K562 (cell line): ENCODE measurements at regions not wholly inside any gene's neighbourhood (a gene's known extent, or its start where the extent isn't known, plus 50 kb on each side); places are given as distances from the start of the nearest gene placed in this dataset.

Experiments
- ATAC-seq: fragments of 200-7000 bp; cut with Tn5 transposase; 3 replicates; pipeline ENCODE4 v1.9.1; 2020; ENCODE audit warnings: moderate library complexity
- BruUV-seq: library from RNA; stranded (reverse); fragments of 400-500 nt; replicated peaks from 2 replicates; lab custom pipeline; 2021; lab: Mats Ljungman, UMichigan
- CTCF ChIA-PET: fragments of 300-600 bp; formaldehyde crosslinking; extraction: SDS; loops from one replicate; lab custom pipeline; 2021; ENCODE audit warnings: low intra/inter-chr PET ratio; lab: Yijun Ruan, JAX
- POLR2A ChIA-PET: fragments of 300-600, 350-650 bp; sonication (Branson Sonifier 250); formaldehyde crosslinking; extraction: SDS; loops from one replicate; lab custom pipeline; 2021; ENCODE audit warnings: antibody characterized with exemption, inconsistent platforms; lab: Yijun Ruan, JAX
- DNase-seq, 4 experiments: peaks; one replicate each; pipeline versions ENCODE4 v3.0.0 to v3.0.0-alpha.2; 2011 to 2018; ENCODE audit warnings: low spot score in 3 of 4, mixed read lengths in 3 of 4; ENCODE audit errors: extremely low read depth in 1 of 4
- FAIRE-seq: peaks from 2 replicates; lab custom pipeline; 2011; peaks lifted over from hg19 to GRCh38; lab: Jason Lieb, UNC
- H2AFZ ChIP-seq: 2 replicates; pipeline ENCODE4 v1.6.0; 2011; ENCODE audit warnings: low read depth, low read length, control low read depth, inconsistent platforms
- H3K27ac ChIP-seq: fragments of 200-600 bp; 3 replicates; pipeline ENCODE4 v1.8.0; 2011; ENCODE audit warnings: low read depth, mild to moderate bottlenecking, control low read depth, inconsistent platforms, low read length, moderate library complexity, mixed read lengths; ENCODE audit errors: extremely low read depth
- H3K27me3 ChIP-seq, 2 experiments: fragments of 300-600 bp in 1 of 2; 2 replicates in 1 of 2; 3 replicates in 1 of 2; pipeline versions ENCODE4 v1.6.0 to v1.8.0; 2011; ENCODE audit warnings: inconsistent platforms in 2 of 2, low read length in 2 of 2, mild to moderate bottlenecking in 1 of 2, mixed read lengths in 1 of 2, moderate library complexity in 1 of 2; ENCODE audit not compliant: control insufficient read depth in 2 of 2, insufficient read depth in 2 of 2
- H3K36me3 ChIP-seq: fragments of 300-600 bp; 3 replicates; pipeline ENCODE4 v1.8.0; 2011; ENCODE audit warnings: mild to moderate bottlenecking, low read length, inconsistent platforms; ENCODE audit not compliant: control insufficient read depth, insufficient read depth
- H3K4me1 ChIP-seq, 2 experiments: fragments of 200-600 bp in 1 of 2; replicated peaks in 1 of 2; 2 replicates in 1 of 2; 3 replicates in 1 of 2; pipeline versions ENCODE4 v1.5.1 to v1.8.0; 2011; ENCODE audit warnings: inconsistent platforms in 2 of 2, low read length in 2 of 2, mild to moderate bottlenecking in 1 of 2, mixed read lengths in 1 of 2, moderate library complexity in 1 of 2; ENCODE audit not compliant: control insufficient read depth in 2 of 2, insufficient read depth in 2 of 2
- H3K4me2 ChIP-seq: 2 replicates; pipeline ENCODE4 v1.6.1; 2011; ENCODE audit warnings: low read length, control low read depth, inconsistent platforms, mixed read lengths; ENCODE audit not compliant: insufficient read depth
- H3K4me3 ChIP-seq: fragments of 200-600 bp; sonication (generic), shearing (Covaris generic); 2 replicates; pipeline ENCODE4 v1.5.1; 2016; ENCODE audit warnings: control low read depth, inconsistent platforms
- H3K79me2 ChIP-seq: fragments of 200-600 bp; 3 replicates; pipeline ENCODE4 v1.8.0; 2011; ENCODE audit warnings: low read length, inconsistent platforms; ENCODE audit not compliant: control insufficient read depth, insufficient read depth
- H3K9ac ChIP-seq, 2 experiments: 2 replicates each; pipeline versions ENCODE4 v1.6.0 to v1.6.1; 2011; ENCODE audit warnings: low read depth in 2 of 2, low read length in 2 of 2, control low read depth in 1 of 2, inconsistent platforms in 1 of 2, mild to moderate bottlenecking in 1 of 2, mixed read lengths in 1 of 2; ENCODE audit not compliant: insufficient read depth in 1 of 2
- H3K9me1 ChIP-seq: one replicate; pipeline ENCODE4 v1.6.0; 2011; ENCODE audit warnings: inconsistent platforms, mild to moderate bottlenecking, low read length, moderate library complexity; ENCODE audit not compliant: control insufficient read depth, insufficient read depth
- H3K9me3 ChIP-seq: replicated peaks from 2 replicates; pipeline ENCODE4 v1.5.1; 2011; ENCODE audit warnings: low read depth, low read length, inconsistent platforms; ENCODE audit not compliant: control insufficient read depth, insufficient read depth
- H4K20me1 ChIP-seq: replicated peaks from 2 replicates; pipeline ENCODE4 v1.6.1; 2011; ENCODE audit warnings: low read length, inconsistent platforms, mixed read lengths; ENCODE audit not compliant: control insufficient read depth, insufficient read depth
- FOXP1 ChIP-seq: sonication (generic); formaldehyde crosslinking; IDR thresholded peaks from 2 replicates; pipeline ENCODE4 v1.8.0; 2022; ENCODE audit warnings: mild to moderate bottlenecking, missing genetic modification reagents
- HNRNPUL1 ChIP-seq: fragments of 200-400 bp; formaldehyde crosslinking; IDR thresholded peaks from 2 replicates; pipeline ENCODE4 v1.6.1; 2017; ENCODE audit warnings: low read length
- IFI16 ChIP-seq: fragments of 250-450 bp; sonication (Bioruptor Pico); IDR thresholded peaks from 2 replicates; pipeline ENCODE4 v2.1.2; 2022; ENCODE audit warnings: mild to moderate bottlenecking, inconsistent platforms
- KDM5B ChIP-seq: fragments of 200-600 bp; sonication (generic); IDR thresholded peaks from 2 replicates; pipeline ENCODE4 v1.6.1; 2012; ENCODE audit warnings: low read depth, mild to moderate bottlenecking, moderate library complexity, low read length, control low read depth, inconsistent platforms; ENCODE audit not compliant: insufficient replicate concordance
- MCM7 ChIP-seq, 2 experiments: fragments of 450-650 bp; IDR thresholded peaks; 2 replicates each; pipeline ENCODE4 v1.6.1; 2016 to 2018
- NFE2L1 ChIP-seq: fragments of 450-650 bp; IDR thresholded peaks from 2 replicates; pipeline ENCODE4 v1.6.1; 2016; ENCODE audit warnings: missing genetic modification characterization, low read depth, mild to moderate bottlenecking, missing compliant biosample characterization, moderate library complexity, borderline replicate concordance
- POLR2H ChIP-seq: IDR thresholded peaks from 2 replicates; pipeline ENCODE4 v1.6.1; 2016; ENCODE audit warnings: missing genetic modification characterization, low read depth, mild to moderate bottlenecking, control low read depth, missing compliant biosample characterization, moderate library complexity
- SAFB ChIP-seq: fragments of 200-400 bp; formaldehyde crosslinking; IDR thresholded peaks from 2 replicates; pipeline ENCODE4 v1.6.1; 2017; ENCODE audit warnings: low read depth, low read length, borderline replicate concordance
- STAG1 ChIP-seq: sonication (generic); formaldehyde crosslinking; IDR thresholded peaks from 2 replicates; pipeline ENCODE4 v1.5.0; 2020; ENCODE audit warnings: missing genetic modification reagents, borderline replicate concordance
- WGBS: fragments of 100-300 bp; shearing (Covaris generic); methylation state at CpG from one replicate; pipeline ENCODE4 v1.1.6; 2016; ENCODE audit warnings: low coverage, mixed read lengths; ENCODE audit not compliant: insufficient coverage; ENCODE audit errors: missing lambda C conversion rate; 5-methylcytosine and 5-hydroxymethylcytosine counted together
- in situ Hi-C: fragments of 300-500 bp; cut with MboI; formaldehyde crosslinking; loops from 4 replicates; pipeline ENCODE4 v1.15.0; 2018; ENCODE audit warnings: inconsistent platforms, mixed read lengths
- intact Hi-C: fragments of 100-400 bp; cut with micrococcal nuclease; formaldehyde crosslinking; loops from 2 replicates; pipeline ENCODE4 v1.14.2; 2022

DNA sequence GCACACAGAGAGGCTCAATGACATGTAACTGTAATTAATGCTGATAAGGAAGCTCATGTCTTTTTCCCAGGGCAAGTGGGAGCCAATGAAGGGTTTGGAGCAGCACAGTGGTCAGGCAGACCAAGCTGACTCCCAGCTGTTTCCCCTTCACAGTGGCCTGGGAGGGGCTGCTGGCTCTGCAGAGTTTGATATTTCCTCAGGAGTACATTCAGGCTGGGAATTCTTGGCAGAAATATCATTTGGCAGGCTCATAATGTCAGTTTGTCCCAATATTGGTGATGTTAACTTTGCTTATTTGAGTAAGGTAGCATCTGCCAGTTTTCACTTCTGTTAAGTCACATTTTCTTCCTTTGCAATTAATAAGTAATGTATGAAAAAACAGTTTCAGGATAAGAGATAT lies 247.0 kb downstream of the EMP1 start:
- ChIA-PET CTCF (no interaction called here), POLR2A (no interaction called here)
- Histone ChIP-seq H3K9me1 (no peaks in the 10 kb centered on the region), H3K79me2 (no peaks in the 10 kb centered on the region), H3K9me3 (no peaks in the 10 kb centered on the region), H3K36me3 (no peaks in the 10 kb centered on the region), H3K27ac (no peak overlapping the region), H3K27me3 (no peaks in the 10 kb centered on the region), H3K4me1 (no peaks in the 10 kb centered on the region), H3K4me2 (no peak overlapping the region), H4K20me1 (no peaks in the 10 kb centered on the region), H2AFZ (no peak overlapping the region), H3K4me3 (no peak overlapping the region), H3K9ac (no peak overlapping the region)
- ATAC-seq (no peak), DNase-seq (no peak), FAIRE-seq (no peak)
- no TSS peak for BruUV-seq
- no peak for TF ChIP-seq POLR2H (tag)
- no peak for TF ChIP-seq SAFB
- no peak for TF ChIP-seq HNRNPUL1
- no peak for TF ChIP-seq NFE2L1 (tag)
- in situ Hi-C loops (no loop called here), intact Hi-C loops (no loop called here)

DNA sequence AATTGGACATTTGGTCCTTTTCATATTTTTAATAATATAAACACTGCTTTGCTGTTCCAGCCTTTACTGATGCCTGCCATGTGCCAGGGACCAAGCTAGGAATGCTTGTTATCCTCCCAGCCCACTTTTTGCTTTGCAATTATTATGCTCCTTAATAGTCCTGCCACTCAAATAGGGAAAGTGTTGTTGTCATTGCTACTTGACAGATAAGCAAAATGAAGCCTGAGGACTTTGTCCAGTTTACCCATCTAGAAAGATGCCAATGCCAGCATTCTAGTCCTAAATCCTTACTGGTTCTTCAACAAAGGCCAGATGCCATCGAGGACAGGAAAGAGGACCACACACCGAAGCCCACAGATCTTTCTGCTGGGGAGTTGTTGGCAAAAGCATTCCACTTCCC lies 246.5 kb downstream of the EMP1 start:
- H3K4me2 ChIP-seq = no peak overlapping the region
- H3K36me3 ChIP-seq = no peaks in the 10 kb centered on the region
- no peak overlapping the region for H2AFZ ChIP-seq
- DNase-seq = no peak
- no peaks in the 10 kb centered on the region for H3K4me1 ChIP-seq
- no peaks in the 10 kb centered on the region for H3K9me1 ChIP-seq
- TF ChIP-seq IFI16 (CRISPR knock-in tag) (no peak), MCM7 (IDR thresholded peaks at IDR 0.05) (no peak), KDM5B (no peak), STAG1 (CRISPR knock-in tag) (no peak), FOXP1 (no peak)
- TF ChIP-seq, all 486 proteins: peak for 0
- no peaks in the 10 kb centered on the region for H3K27me3 ChIP-seq
- in situ Hi-C loops (no loop called here), intact Hi-C loops (no loop called here)
- CTCF ChIA-PET = no interaction called here
- no TSS peak for BruUV-seq
- POLR2A ChIA-PET = no interaction called here
- H3K4me3 ChIP-seq = no peak overlapping the region
- no peak overlapping the region for H3K9ac ChIP-seq
- WGBS = 0% methylated on average over 2 of the region's 2 CpGs
- ATAC-seq (no peak), FAIRE-seq (no peak)
- H3K79me2 ChIP-seq = no peaks in the 10 kb centered on the region
- H3K27ac ChIP-seq = no peak overlapping the region
- H3K9me3 ChIP-seq = no peaks in the 10 kb centered on the region
- no peaks in the 10 kb centered on the region for H4K20me1 ChIP-seq
